ENCODE measurements at regions not wholly inside any gene's neighbourhood (a gene's known extent, or its start where the extent isn't known, plus 50 kb on each side); places are given as distances from the start of the nearest gene placed in this dataset.
A peak's percentile ranks its signal among the peaks of the same experiment; 100 is the strongest.

DNA sequence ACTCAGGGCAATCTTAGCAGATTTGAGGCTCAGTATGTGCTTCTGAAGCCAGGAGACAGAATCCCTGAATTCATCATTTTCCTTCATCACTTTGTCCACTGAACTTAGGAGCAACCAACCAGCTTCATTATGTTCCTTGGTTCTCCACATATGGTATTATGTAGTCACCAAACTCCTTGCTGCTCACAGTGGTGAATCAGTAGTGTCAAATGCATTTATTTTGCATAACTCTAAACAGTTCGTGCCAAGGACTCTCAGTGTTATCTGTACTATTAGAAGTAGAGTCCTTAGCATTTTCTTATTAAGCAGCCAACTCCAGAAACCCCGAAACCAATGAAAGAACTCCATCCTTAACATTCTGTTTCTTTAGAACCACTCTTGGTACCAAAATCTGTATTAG is 466.9 kb upstream of the RGS6 start:
- Histone ChIP-seq H2AK9ac (replicated peaks; ENCODE audit: low read depth, low read length, poor library complexity) (no peak overlapping the region), H3K4ac (ENCODE audit: low read depth, low read length) (no peak overlapping the region), H4K5ac (ENCODE audit: low read depth, low read length) (no peak overlapping the region), H2BK120ac (ENCODE audit: low read depth, low read length) (no peak overlapping the region), H2BK15ac (ENCODE audit: low read depth, low read length) (no peak overlapping the region), H3K4me1 (ENCODE audit: control insufficient read depth, insufficient read depth, low read length) (0 out of 2 replicates have a peak, but pooled peaks cover 1% of the 10 kb centered on the region), H3K56ac (ENCODE audit: extremely low read depth, insufficient read depth, low read length) (no peak overlapping the region), H2AK5ac (ENCODE audit: low read depth, low read length) (no peak overlapping the region), H3K9ac (ENCODE audit: low read depth, low read length) (no peak overlapping the region), H3K36me3 (ENCODE audit: control insufficient read depth, insufficient read depth, low read length) (peaks cover 6% of the 10 kb centered on the region; the same call in 1 of the 2 replicates), H3K9me1 (ENCODE audit: insufficient read depth, low read length) (no peaks in the 10 kb centered on the region), H3K27ac (ENCODE audit: insufficient read depth, low read length) (no peak overlapping the region), H3K79me1 (ENCODE audit: low read depth in 1 of 2, low read length in 2 of 2) (peaks cover 42 to 47% of the 10 kb centered on the region in 2 experiments), H3K4me2 (ENCODE audit: low read depth, low read length) (no peak overlapping the region), H3K18ac (ENCODE audit: low read depth, low read length) (no peak overlapping the region; the same call in 1 of the 2 replicates), H2AFZ (replicated peaks; ENCODE audit: low read length, poor library complexity) (no peak overlapping the region), H3K4me3 (ENCODE audit: insufficient read depth, low read depth, low read length) (no peak overlapping the region), H3K27me3 (ENCODE audit: control insufficient read depth, insufficient read depth, low read length) (no peaks in the 10 kb centered on the region), H4K8ac (ENCODE audit: low read depth in 2 of 2, low read length in 2 of 2) (no peak overlapping the region), H2BK5ac (ENCODE audit: low read depth, low read length, poor library complexity, severe bottlenecking) (no peak overlapping the region), H3K9me3 (ENCODE audit: control insufficient read depth, insufficient read depth, low read length) (peaks cover 5% of the 10 kb centered on the region), H3K14ac (replicated peaks; ENCODE audit: low read depth, low read length) (no peak overlapping the region), H2BK20ac (ENCODE audit: low read depth, low read length) (no peak overlapping the region), H3K23ac (ENCODE audit: low read depth, low read length) (no peak overlapping the region), H4K20me1 (ENCODE audit: insufficient read depth, low read length) (no peaks in the 10 kb centered on the region), H4K91ac (ENCODE audit: insufficient read depth, low read depth, low read length) (no peak overlapping the region)
- DNase-seq (peak; percentile 55), ATAC-seq (ENCODE audit: low read depth) (peak; percentile 71; the same call in 1 of the 2 replicates)
- POLR2A ChIA-PET (ENCODE audit: unreplicated experiment): no interaction called here
- no TSS peak for BruUV-seq (replicated peaks)
- intact Hi-C loops (cut with micrococcal nuclease): no loop called here
- no CpG with 5 or more reads among the region's 2 CpGs for WGBS, 2 experiments (ENCODE audit: extremely low coverage in 2 of 2, insufficient read length in 1 of 2)
- in situ Hi-C loops (cut with MboI; ENCODE audit: low sequenced_read_pairs): no loop called here
- no peak for TF ChIP-seq CTCF (conservative IDR thresholded peaks at IDR 0.05; ENCODE audit: low read depth, low read length)
- TF ChIP-seq CEBPB (IDR thresholded peaks at IDR 0.05; ENCODE audit: low read depth, low read length): no peak
- no peak for TF ChIP-seq FOS (IDR thresholded peaks at IDR 0.05; ENCODE audit: low read depth, low read length)
- TF ChIP-seq POLR2A (IDR thresholded peaks at IDR 0.05; ENCODE audit: low read depth, low read length): no peak
- dilution Hi-C loops (cut with HindIII; ENCODE audit: low sequenced_read_pairs, unreplicated experiment): no loop called here
- CTCF ChIA-PET: no interaction called here
